Endothelial cell of umbilical vein (primary cell): ENCODE measurements at regions not wholly inside any gene's neighbourhood (a gene's known extent, or its start where the extent isn't known, plus 50 kb on each side); places are given as distances from the start of the nearest gene placed in this dataset.

Experiments used
- BruUV-seq: library from RNA; stranded (reverse); fragments of 400-500 nt; replicated peaks from 2 replicates; lab custom pipeline; 2021; lab: Mats Ljungman, UMichigan
- CTCF ChIA-PET: fragments of 300-600, 350-600 bp; sonication (Branson Sonifier 250); formaldehyde crosslinking; loops from one replicate; lab custom pipeline; 2021; ENCODE audit warnings: antibody characterized with exemption, inconsistent platforms; lab: Charles Lee
- POLR2A ChIA-PET: fragments of 300-600, 350-600 bp; sonication (Branson Sonifier 250); formaldehyde crosslinking; loops from one replicate; lab custom pipeline; 2021; ENCODE audit warnings: antibody characterized with exemption, inconsistent platforms; lab: Charles Lee
- DNase-seq: peaks from one replicate; pipeline ENCODE4 v3.0.0-alpha.2; 2011; ENCODE audit warnings: low read depth, low spot score
- FAIRE-seq: peaks from 2 replicates; lab custom pipeline; 2011; peaks lifted over from hg19 to GRCh38; lab: Jason Lieb, UNC
- H2AFZ ChIP-seq: 2 replicates; pipeline ENCODE4 v1.6.0; 2012; ENCODE audit warnings: low read depth, low read length, control low read depth, inconsistent platforms
- H3K27ac ChIP-seq: 2 replicates; pipeline ENCODE4 v1.5.1; 2011; ENCODE audit warnings: low read depth, mild to moderate bottlenecking, control low read depth, low read length, moderate library complexity; ENCODE audit not compliant: insufficient read depth
- H3K27me3 ChIP-seq, 2 experiments: 2 replicates each; pipeline versions ENCODE4 v1.6.0 to v1.6.1; 2011; ENCODE audit warnings: low read length in 2 of 2, mixed read lengths in 1 of 2; ENCODE audit not compliant: control insufficient read depth in 2 of 2, insufficient read depth in 2 of 2
- H3K36me3 ChIP-seq, 2 experiments: 2 replicates in 1 of 2; 3 replicates in 1 of 2; pipeline ENCODE4 v1.5.1; 2011; ENCODE audit warnings: low read length in 2 of 2, mild to moderate bottlenecking in 1 of 2, moderate library complexity in 1 of 2; ENCODE audit not compliant: control insufficient read depth in 2 of 2, insufficient read depth in 2 of 2; ENCODE audit errors: extremely low read depth in 1 of 2
- H3K4me1 ChIP-seq: 3 replicates; pipeline ENCODE4 v1.5.1; 2011; ENCODE audit warnings: mild to moderate bottlenecking, low read length; ENCODE audit not compliant: control insufficient read depth, insufficient read depth; ENCODE audit errors: extremely low read depth
- H3K4me2 ChIP-seq: 2 replicates; pipeline ENCODE4 v1.6.1; 2011; ENCODE audit warnings: low read length, control low read depth, mixed read lengths; ENCODE audit not compliant: insufficient read depth
- H3K4me3 ChIP-seq, 3 experiments: fragments of 200-600 bp in 1 of 3; sonication (generic), shearing (Covaris generic) in 1 of 3; replicated peaks in 1 of 3; 2 replicates each; pipeline ENCODE4 v1.5.1; 2011 to 2016; ENCODE audit warnings: control low read depth in 3 of 3, low read length in 3 of 3, mild to moderate bottlenecking in 2 of 3, inconsistent platforms in 1 of 3, low read depth in 1 of 3, moderate library complexity in 1 of 3; ENCODE audit not compliant: insufficient read depth in 1 of 3
- H3K79me2 ChIP-seq: 2 replicates; pipeline ENCODE4 v1.6.0; 2012; ENCODE audit warnings: low read length, inconsistent platforms; ENCODE audit not compliant: control insufficient read depth, insufficient read depth
- H3K9ac ChIP-seq: replicated peaks from 2 replicates; pipeline ENCODE3; 2011; ENCODE audit warnings: low read length, control low read depth; ENCODE audit not compliant: insufficient read depth; ENCODE audit errors: extremely low read depth
- H3K9me1 ChIP-seq: replicated peaks from 3 replicates; pipeline ENCODE4 v1.6.0; 2011; ENCODE audit warnings: mild to moderate bottlenecking, low read length; ENCODE audit not compliant: control insufficient read depth, insufficient read depth; ENCODE audit errors: extremely low read depth
- H3K9me3 ChIP-seq: replicated peaks from 2 replicates; pipeline ENCODE4 v1.5.1; 2012; ENCODE audit warnings: low read length, inconsistent platforms; ENCODE audit not compliant: control insufficient read depth, insufficient read depth
- H4K20me1 ChIP-seq: replicated peaks from 2 replicates; pipeline ENCODE3; 2011; ENCODE audit warnings: mild to moderate bottlenecking, low read length; ENCODE audit not compliant: control insufficient read depth, insufficient read depth; ENCODE audit errors: extremely low read depth
- EZH2 ChIP-seq: IDR thresholded peaks from 2 replicates; pipeline ENCODE4 v1.6.1; 2012; ENCODE audit warnings: borderline replicate concordance, low read depth, mild to moderate bottlenecking, moderate library complexity, low read length, inconsistent platforms; ENCODE audit not compliant: severe bottlenecking
- FOS ChIP-seq: IDR thresholded peaks from 2 replicates; pipeline ENCODE4 v1.6.1; 2011; ENCODE audit warnings: mild to moderate bottlenecking, low read length, moderate library complexity, borderline replicate concordance; ENCODE audit not compliant: insufficient read depth
- GATA2 ChIP-seq: IDR thresholded peaks from 2 replicates; pipeline ENCODE4 v1.7.0; 2011; ENCODE audit warnings: low read depth, mild to moderate bottlenecking, moderate library complexity, mixed read lengths, low read length; ENCODE audit not compliant: insufficient read length, insufficient read depth
- JUN ChIP-seq: IDR thresholded peaks from 2 replicates; pipeline ENCODE4 v1.6.1; 2011; ENCODE audit warnings: borderline replicate concordance, low read depth; ENCODE audit not compliant: insufficient read length, insufficient read depth
- MYC ChIP-seq: IDR thresholded peaks from one replicate; pipeline ENCODE4 v1.6.1; 2011; ENCODE audit warnings: mild to moderate bottlenecking, low read depth, low read length
- POLR2A ChIP-seq: IDR thresholded peaks from 2 replicates; pipeline ENCODE4 v1.6.1; 2012; ENCODE audit warnings: low read depth, mild to moderate bottlenecking, control low read depth, low read length
- POLR2AphosphoS5 ChIP-seq: IDR thresholded peaks from 2 replicates; pipeline ENCODE4 v1.6.1; 2012; ENCODE audit warnings: low read depth, mild to moderate bottlenecking, control low read depth, low read length, moderate library complexity; ENCODE audit not compliant: insufficient read depth
- dilution Hi-C: fragments of 300-500 bp; cut with MboI; formaldehyde crosslinking; loops from one replicate; pipeline ENCODE4 v1.15.0; 2019; ENCODE audit warnings: low sequenced_read_pairs; ENCODE audit not compliant: extremely low pct_ligation_motif_present
- intact Hi-C: fragments of 100-400 bp; cut with micrococcal nuclease; formaldehyde crosslinking; loops from one replicate; pipeline ENCODE4 v1.10.0; 2022
- TF ChIP-seq, protein P1 (sequence below): IDR thresholded peaks from 2 replicates; pipeline ENCODE4 v1.6.1; 2011; ENCODE audit not compliant: insufficient read depth, insufficient read length
- TF ChIP-seq, protein P2 (sequence below), 2 donors: IDR thresholded peaks; 1 replicate in 1 of 2; 2 replicates in 1 of 2; pipeline ENCODE4 v1.5.1; 2011; ENCODE audit warnings: low read length in 2 of 2, mild to moderate bottlenecking in 2 of 2, moderate library complexity in 2 of 2, control low read depth in 1 of 2, inconsistent platforms in 1 of 2, low read depth in 1 of 2; ENCODE audit not compliant: insufficient read depth in 1 of 2; ENCODE audit errors: extremely low read depth in 1 of 2

DNA sequence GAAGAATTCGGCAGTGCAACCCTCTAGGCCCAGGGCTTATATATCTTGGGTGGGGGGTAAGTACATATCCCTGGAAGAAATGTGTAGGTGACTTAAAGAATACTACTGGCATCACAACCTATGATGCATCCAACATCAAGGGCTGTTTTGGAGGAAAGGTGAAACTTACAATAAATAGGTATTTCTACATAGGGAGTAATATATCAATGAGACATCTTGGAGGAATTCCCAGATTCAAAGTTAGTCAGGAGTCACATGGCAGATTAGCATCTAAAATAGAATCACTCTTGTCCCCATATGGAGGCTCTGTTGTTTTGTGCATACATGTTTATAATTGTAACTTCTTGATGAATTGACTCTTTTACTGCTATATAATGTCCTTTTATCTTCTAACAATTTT, 375.5 kb downstream of the PAX1 start:
- ChIA-PET CTCF (no interaction called here), POLR2A (no interaction called here)
- H3K9ac ChIP-seq, result no peak overlapping the region
- no peak for DNase-seq
- H2AFZ ChIP-seq, result no peak overlapping the region
- no peaks in the 10 kb centered on the region for H3K9me1 ChIP-seq
- no peaks in the 10 kb centered on the region for H3K4me1 ChIP-seq
- dilution Hi-C loops (no loop called here), intact Hi-C loops (no loop called here)
- no peaks in the 10 kb centered on the region for H4K20me1 ChIP-seq
- no peak overlapping the region for H3K4me3 ChIP-seq
- H3K27me3 ChIP-seq, result no peaks in the 10 kb centered on the region
- no peak overlapping the region for H3K4me2 ChIP-seq
- no peaks in the 10 kb centered on the region for H3K9me3 ChIP-seq
- no peak for TF ChIP-seq POLR2A
- no peak for TF ChIP-seq FOS
- TF ChIP-seq, protein P1, sequence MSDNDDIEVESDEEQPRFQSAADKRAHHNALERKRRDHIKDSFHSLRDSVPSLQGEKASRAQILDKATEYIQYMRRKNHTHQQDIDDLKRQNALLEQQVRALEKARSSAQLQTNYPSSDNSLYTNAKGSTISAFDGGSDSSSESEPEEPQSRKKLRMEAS, result no peak
- no peak for TF ChIP-seq EZH2
- TF ChIP-seq MYC, result no peak
- no peak for TF ChIP-seq JUN
- no peak for TF ChIP-seq POLR2AphosphoS5
- TF ChIP-seq, protein P2, sequence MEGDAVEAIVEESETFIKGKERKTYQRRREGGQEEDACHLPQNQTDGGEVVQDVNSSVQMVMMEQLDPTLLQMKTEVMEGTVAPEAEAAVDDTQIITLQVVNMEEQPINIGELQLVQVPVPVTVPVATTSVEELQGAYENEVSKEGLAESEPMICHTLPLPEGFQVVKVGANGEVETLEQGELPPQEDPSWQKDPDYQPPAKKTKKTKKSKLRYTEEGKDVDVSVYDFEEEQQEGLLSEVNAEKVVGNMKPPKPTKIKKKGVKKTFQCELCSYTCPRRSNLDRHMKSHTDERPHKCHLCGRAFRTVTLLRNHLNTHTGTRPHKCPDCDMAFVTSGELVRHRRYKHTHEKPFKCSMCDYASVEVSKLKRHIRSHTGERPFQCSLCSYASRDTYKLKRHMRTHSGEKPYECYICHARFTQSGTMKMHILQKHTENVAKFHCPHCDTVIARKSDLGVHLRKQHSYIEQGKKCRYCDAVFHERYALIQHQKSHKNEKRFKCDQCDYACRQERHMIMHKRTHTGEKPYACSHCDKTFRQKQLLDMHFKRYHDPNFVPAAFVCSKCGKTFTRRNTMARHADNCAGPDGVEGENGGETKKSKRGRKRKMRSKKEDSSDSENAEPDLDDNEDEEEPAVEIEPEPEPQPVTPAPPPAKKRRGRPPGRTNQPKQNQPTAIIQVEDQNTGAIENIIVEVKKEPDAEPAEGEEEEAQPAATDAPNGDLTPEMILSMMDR (IDR thresholded peaks at IDR 0.05; ENCODE audit: extremely low read depth in 1 of 2, insufficient read depth in 1 of 2, low read depth in 1 of 2, low read length in 2 of 2), result no peak
- TF ChIP-seq GATA2, result no peak
- no peak overlapping the region for H3K27ac ChIP-seq
- H3K79me2 ChIP-seq, result no peaks in the 10 kb centered on the region
- FAIRE-seq, result no peak
- BruUV-seq, result no TSS peak
- no peaks in the 10 kb centered on the region for H3K36me3 ChIP-seq
